ENCODE measurements at regions not wholly inside any gene's neighbourhood (a gene's known extent, or its start where the extent isn't known, plus 50 kb on each side); places are given as distances from the start of the nearest gene placed in this dataset.

DNA sequence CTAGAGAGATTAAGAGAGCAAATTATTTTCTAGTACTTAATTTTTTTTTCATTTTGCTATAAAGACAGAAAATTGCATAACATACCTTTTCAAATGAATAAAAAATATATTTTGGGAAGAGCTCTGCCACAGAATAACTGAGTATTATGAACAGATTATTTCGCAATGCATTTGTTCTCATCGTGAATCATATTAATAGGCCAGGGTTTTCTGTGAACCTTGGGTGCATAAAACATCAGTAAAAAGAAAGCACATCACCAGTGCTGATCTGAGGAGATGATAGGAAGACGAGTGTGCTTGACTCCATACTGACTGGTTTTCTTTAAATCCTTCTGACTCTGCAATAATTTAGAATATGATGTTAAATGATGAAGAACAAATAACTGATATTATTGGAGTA is 409.1 kb downstream of the CPS1 start:
- no peak overlapping the region for H3K27ac ChIP-seq (ENCODE audit: low read depth, low read length)
- ChIA-PET POLR2A (no interaction called here), RAD21 (ENCODE audit: low non-redundant PET in 1 of 2, low total read pairs in 2 of 2, uncharacterized antibody in 2 of 2, unreplicated experiment in 2 of 2) (no interaction called here), CTCF (no interaction called here)
- no TSS peak for BruUV-seq (replicated peaks)
- no peak for TF ChIP-seq EZH2phosphoT487 (IDR thresholded peaks at IDR 0.05; ENCODE audit: borderline replicate concordance)
- TF ChIP-seq SIN3A (IDR thresholded peaks at IDR 0.05; ENCODE audit: low read depth): no peak
- TF ChIP-seq ELF1 (IDR thresholded peaks at IDR 0.05; ENCODE audit: borderline replicate concordance, low read depth): no peak
- no peak for TF ChIP-seq EGR1 (IDR thresholded peaks at IDR 0.05; ENCODE audit: low read depth)
- TF ChIP-seq YY1 (IDR thresholded peaks at IDR 0.05; ENCODE audit: extremely low read depth, insufficient replicate concordance, low read depth, low read length): no peak
- TF ChIP-seq, protein P1, sequence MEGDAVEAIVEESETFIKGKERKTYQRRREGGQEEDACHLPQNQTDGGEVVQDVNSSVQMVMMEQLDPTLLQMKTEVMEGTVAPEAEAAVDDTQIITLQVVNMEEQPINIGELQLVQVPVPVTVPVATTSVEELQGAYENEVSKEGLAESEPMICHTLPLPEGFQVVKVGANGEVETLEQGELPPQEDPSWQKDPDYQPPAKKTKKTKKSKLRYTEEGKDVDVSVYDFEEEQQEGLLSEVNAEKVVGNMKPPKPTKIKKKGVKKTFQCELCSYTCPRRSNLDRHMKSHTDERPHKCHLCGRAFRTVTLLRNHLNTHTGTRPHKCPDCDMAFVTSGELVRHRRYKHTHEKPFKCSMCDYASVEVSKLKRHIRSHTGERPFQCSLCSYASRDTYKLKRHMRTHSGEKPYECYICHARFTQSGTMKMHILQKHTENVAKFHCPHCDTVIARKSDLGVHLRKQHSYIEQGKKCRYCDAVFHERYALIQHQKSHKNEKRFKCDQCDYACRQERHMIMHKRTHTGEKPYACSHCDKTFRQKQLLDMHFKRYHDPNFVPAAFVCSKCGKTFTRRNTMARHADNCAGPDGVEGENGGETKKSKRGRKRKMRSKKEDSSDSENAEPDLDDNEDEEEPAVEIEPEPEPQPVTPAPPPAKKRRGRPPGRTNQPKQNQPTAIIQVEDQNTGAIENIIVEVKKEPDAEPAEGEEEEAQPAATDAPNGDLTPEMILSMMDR (IDR thresholded peaks at IDR 0.05 in 2 of 3, conservative IDR thresholded peaks at IDR 0.05 in 1 of 3; ENCODE audit: borderline replicate concordance in 1 of 3, insufficient read depth in 1 of 3, low read depth in 2 of 3, low read length in 2 of 3): no peak
- no peak for TF ChIP-seq SP1 (IDR thresholded peaks at IDR 0.05; ENCODE audit: low read depth)
- no peak overlapping the region for H3K4me3 ChIP-seq (replicated peaks in 1 of 2; ENCODE audit: low read depth in 1 of 2, low read length in 2 of 2)
- H3K9ac ChIP-seq (ENCODE audit: low read length): no peak overlapping the region
- no peak for ATAC-seq
- no peaks in the 10 kb centered on the region for H3K27me3 ChIP-seq (ENCODE audit: insufficient read depth, low read length)
- no peak overlapping the region for H3K4me2 ChIP-seq (ENCODE audit: low read length)
- no peaks in the 10 kb centered on the region for H3K79me2 ChIP-seq (ENCODE audit: insufficient read depth, low read length)
- no peak for DNase-seq (ENCODE audit: low read depth, low spot score)
- no peaks in the 10 kb centered on the region for H3K9me2 ChIP-seq (ENCODE audit: insufficient read depth)
- no peaks in the 10 kb centered on the region for H4K20me1 ChIP-seq (ENCODE audit: insufficient read depth)
- intact Hi-C loops (cut with micrococcal nuclease): no loop called here
- no peak overlapping the region for H2AFZ ChIP-seq (ENCODE audit: low read depth, low read length, poor library complexity, severe bottlenecking)
- no peaks in the 10 kb centered on the region for H3K9me3 ChIP-seq (ENCODE audit: control insufficient read depth in 1 of 2, insufficient read depth in 1 of 2, low read depth in 1 of 2, low read length in 2 of 2)
- no peaks in the 10 kb centered on the region for H3K4me1 ChIP-seq (ENCODE audit: control insufficient read depth in 1 of 2, insufficient read depth in 2 of 2, low read length in 2 of 2)
- no peaks in the 10 kb centered on the region for H3K36me3 ChIP-seq (ENCODE audit: control insufficient read depth in 1 of 2, insufficient read depth in 2 of 2, low read length in 2 of 2)

DNA sequence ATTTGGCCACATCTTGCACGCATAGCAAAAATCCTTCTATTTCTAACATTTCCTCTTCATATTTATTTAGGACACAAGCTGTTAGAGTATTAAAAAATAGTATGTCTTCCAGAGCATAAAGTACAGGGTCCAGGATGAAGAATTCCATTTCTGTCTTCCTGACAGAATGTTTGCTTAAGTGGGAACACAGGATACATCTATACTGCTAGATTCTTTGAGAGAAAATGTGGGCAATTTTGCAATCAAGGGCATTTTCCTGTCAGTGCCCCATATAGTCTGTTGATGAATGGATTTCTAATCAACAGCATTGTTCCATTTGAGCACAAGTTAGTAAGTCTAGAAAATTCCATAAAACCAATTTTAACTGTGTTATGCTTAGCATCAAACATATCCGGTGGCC is 409.9 kb downstream of the CPS1 start:
- no peak overlapping the region for H3K4me3 ChIP-seq (replicated peaks in 1 of 2; ENCODE audit: low read depth in 1 of 2, low read length in 2 of 2)
- H3K79me2 ChIP-seq (ENCODE audit: insufficient read depth, low read length): no peaks in the 10 kb centered on the region
- H3K9me2 ChIP-seq (ENCODE audit: insufficient read depth): no peaks in the 10 kb centered on the region
- H3K4me1 ChIP-seq (ENCODE audit: control insufficient read depth in 1 of 2, insufficient read depth in 2 of 2, low read length in 2 of 2): no peaks in the 10 kb centered on the region
- ChIA-PET POLR2A (no interaction called here), RAD21 (ENCODE audit: low non-redundant PET in 1 of 2, low total read pairs in 2 of 2, uncharacterized antibody in 2 of 2, unreplicated experiment in 2 of 2) (no interaction called here), CTCF (no interaction called here)
- H3K9ac ChIP-seq (ENCODE audit: low read length): no peak overlapping the region
- no peaks in the 10 kb centered on the region for H4K20me1 ChIP-seq (ENCODE audit: insufficient read depth)
- no peaks in the 10 kb centered on the region for H3K36me3 ChIP-seq (ENCODE audit: control insufficient read depth in 1 of 2, insufficient read depth in 2 of 2, low read length in 2 of 2)
- no peak overlapping the region for H3K4me2 ChIP-seq (ENCODE audit: low read length)
- intact Hi-C loops (cut with micrococcal nuclease): no loop called here
- no peak overlapping the region for H2AFZ ChIP-seq (ENCODE audit: low read depth, low read length, poor library complexity, severe bottlenecking)
- H3K27ac ChIP-seq (ENCODE audit: low read depth, low read length): no peak overlapping the region
- BruUV-seq (replicated peaks): no TSS peak
- ATAC-seq (no peak), DNase-seq (ENCODE audit: low read depth, low spot score) (no peak)
- no peaks in the 10 kb centered on the region for H3K27me3 ChIP-seq (ENCODE audit: insufficient read depth, low read length)
- H3K9me3 ChIP-seq (ENCODE audit: control insufficient read depth in 1 of 2, insufficient read depth in 1 of 2, low read depth in 1 of 2, low read length in 2 of 2): no peaks in the 10 kb centered on the region
- no peak for TF ChIP-seq ZNF274 (IDR thresholded peaks at IDR 0.05; ENCODE audit: low read depth, low read length)
- no peak for TF ChIP-seq YY1 (IDR thresholded peaks at IDR 0.05; ENCODE audit: extremely low read depth, insufficient replicate concordance, low read depth, low read length)
- no peak for TF ChIP-seq JUND (IDR thresholded peaks at IDR 0.05)
- TF ChIP-seq EZH2 (IDR thresholded peaks at IDR 0.05): no peak
- no peak for TF ChIP-seq SP1 (IDR thresholded peaks at IDR 0.05; ENCODE audit: low read depth)
- TF ChIP-seq, protein P2, sequence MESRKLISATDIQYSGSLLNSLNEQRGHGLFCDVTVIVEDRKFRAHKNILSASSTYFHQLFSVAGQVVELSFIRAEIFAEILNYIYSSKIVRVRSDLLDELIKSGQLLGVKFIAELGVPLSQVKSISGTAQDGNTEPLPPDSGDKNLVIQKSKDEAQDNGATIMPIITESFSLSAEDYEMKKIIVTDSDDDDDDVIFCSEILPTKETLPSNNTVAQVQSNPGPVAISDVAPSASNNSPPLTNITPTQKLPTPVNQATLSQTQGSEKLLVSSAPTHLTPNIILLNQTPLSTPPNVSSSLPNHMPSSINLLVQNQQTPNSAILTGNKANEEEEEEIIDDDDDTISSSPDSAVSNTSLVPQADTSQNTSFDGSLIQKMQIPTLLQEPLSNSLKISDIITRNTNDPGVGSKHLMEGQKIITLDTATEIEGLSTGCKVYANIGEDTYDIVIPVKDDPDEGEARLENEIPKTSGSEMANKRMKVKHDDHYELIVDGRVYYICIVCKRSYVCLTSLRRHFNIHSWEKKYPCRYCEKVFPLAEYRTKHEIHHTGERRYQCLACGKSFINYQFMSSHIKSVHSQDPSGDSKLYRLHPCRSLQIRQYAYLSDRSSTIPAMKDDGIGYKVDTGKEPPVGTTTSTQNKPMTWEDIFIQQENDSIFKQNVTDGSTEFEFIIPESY (IDR thresholded peaks at IDR 0.05; ENCODE audit: extremely low read depth, insufficient replicate concordance, low read length): no peak
- no peak for TF ChIP-seq FOSL1 (IDR thresholded peaks at IDR 0.05; ENCODE audit: low read depth)
- TF ChIP-seq TCF7L2 (IDR thresholded peaks at IDR 0.05; ENCODE audit: borderline replicate concordance, extremely low read depth, insufficient read depth, insufficient read length): no peak
- no peak for TF ChIP-seq SIN3A (IDR thresholded peaks at IDR 0.05; ENCODE audit: low read depth)
- no peak for TF ChIP-seq ELF1 (IDR thresholded peaks at IDR 0.05; ENCODE audit: borderline replicate concordance, low read depth)
- TF ChIP-seq, protein P3, sequence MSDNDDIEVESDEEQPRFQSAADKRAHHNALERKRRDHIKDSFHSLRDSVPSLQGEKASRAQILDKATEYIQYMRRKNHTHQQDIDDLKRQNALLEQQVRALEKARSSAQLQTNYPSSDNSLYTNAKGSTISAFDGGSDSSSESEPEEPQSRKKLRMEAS (IDR thresholded peaks at IDR 0.05): no peak
- no peak for TF ChIP-seq ZFX (IDR thresholded peaks at IDR 0.05)
- TF ChIP-seq POLR2AphosphoS5 (IDR thresholded peaks at IDR 0.05; ENCODE audit: low read depth, low read length): no peak

Data from HCT116 (cell line).